ENCODE measurements at regions not wholly inside any gene's neighbourhood (a gene's known extent, or its start where the extent isn't known, plus 50 kb on each side); places are given as distances from the start of the nearest gene placed in this dataset.
"Not testable (repeated sequence)": the region's sequence is repeated elsewhere in the genome, so short reads cannot be mapped to it uniquely, and the experiment has no call there.

DNA sequence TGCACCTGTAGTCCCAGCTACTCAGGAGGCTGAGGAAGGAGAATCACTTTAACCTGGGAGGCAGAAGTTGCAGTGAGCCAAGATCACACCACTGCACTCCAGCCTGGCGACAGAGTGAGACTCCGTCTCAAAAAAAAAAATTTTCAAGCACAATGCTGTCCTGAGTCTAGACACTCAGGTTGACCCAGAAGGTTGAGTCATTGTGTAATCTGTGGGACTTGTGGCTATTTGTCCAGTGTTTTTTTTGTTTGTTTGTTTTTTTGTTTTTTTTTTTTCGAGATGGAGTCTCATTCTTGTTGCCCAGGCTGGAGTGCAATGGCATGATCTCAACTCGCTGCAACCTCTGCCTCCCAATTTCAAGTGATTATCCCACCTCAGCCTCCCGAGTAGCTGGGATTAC is 74.3 kb upstream of the SOX13 start:
- not testable (repeated sequence) for DNase-seq (ENCODE audit: low spot score)

GRCh38 chr1:203999618-204000017 is 73.3 kb upstream of the SOX13 start:
- DNase-seq (ENCODE audit: low spot score), result no peak

GRCh38 chr1:204001166-204001901 is 71.6 kb upstream of the SOX13 start:
- no peak for DNase-seq (ENCODE audit: low spot score)

GRCh38 chr1:204002614-204003013 is 70.3 kb upstream of the SOX13 start:
- DNase-seq (ENCODE audit: low spot score), result no peak

DNA sequence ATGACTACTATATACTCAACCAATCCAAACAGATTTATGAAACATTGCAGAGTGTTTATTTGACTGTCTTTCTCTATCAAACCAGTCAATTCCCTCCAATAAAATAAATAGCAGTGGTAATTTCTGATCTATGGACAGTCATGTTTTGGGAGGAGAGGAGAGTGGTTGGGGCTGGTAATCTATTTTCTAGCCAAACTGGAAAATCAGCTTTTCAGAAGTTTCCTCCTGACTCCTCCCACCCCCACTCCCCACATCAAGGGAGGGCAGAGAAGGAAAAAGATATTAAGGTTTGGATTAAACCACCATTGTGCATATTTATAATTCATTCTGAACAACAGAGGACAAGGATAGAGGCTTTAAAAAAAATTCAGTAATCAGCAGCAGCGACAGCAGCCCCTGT is 69.4 kb upstream of the SOX13 start:
- no peak for DNase-seq (ENCODE audit: low spot score)

GRCh38 chr1:204011426-204011825 is 61.5 kb upstream of the SOX13 start:
- DNase-seq (ENCODE audit: low spot score), result no peak

GRCh38 chr1:204013052-204013451 is 59.9 kb upstream of the SOX13 start:
- no peak for DNase-seq (ENCODE audit: low spot score)

- no peak for DNase-seq (ENCODE audit: low spot score)
These were observed 58.6 kb upstream of the SOX13 start for GRCh38 chr1:204014336-204014735.

DNA sequence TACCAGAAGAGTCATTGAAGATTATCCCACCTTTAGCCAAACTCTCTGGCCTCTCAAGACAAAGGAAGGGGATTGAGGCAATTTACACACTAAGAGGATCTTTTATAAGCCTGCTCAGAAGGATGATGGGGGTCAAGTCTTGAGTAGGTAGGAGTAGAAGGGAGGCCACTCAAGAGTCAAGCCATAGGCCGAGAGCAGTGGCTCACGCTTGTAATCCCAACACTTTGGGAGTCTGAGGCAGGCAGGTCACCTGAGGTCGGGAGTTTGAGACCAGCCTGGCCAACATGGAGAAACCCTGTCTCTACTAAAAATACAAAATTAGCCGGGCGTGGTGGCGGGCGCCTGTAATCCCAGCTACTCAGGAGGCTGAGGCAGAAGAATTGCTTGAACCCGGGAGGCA is 58.0 kb upstream of the SOX13 start:
- DNase-seq (ENCODE audit: low spot score), result not testable (repeated sequence)

GRCh38 chr1:204017032-204017431 is 55.9 kb upstream of the SOX13 start:
- DNase-seq (ENCODE audit: low spot score), result no peak

DNA sequence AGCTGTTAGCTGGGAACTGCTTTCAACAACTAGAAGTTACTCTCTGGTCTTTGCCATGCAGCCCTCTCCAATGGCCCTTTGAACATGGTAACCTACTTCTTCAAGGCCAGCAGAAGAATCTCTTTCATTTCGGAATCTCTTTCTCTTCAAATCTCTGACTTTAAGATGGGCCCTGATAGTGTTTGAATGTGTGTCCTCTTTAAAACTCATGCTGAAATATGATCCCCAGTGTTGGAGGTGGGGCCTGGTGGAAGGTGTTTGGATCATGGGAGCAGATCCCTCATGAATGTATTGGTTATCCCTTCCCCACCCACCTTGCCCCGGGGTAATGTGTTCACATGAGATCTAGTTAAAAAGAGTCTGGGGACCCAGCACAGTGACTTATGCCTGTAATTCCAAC is 54.5 kb upstream of the SOX13 start:
- no peak for DNase-seq (ENCODE audit: low spot score)
